AG20443 (cell line): ENCODE measurements at regions not wholly inside any gene's neighbourhood (a gene's known extent, or its start where the extent isn't known, plus 50 kb on each side); places are given as distances from the start of the nearest gene placed in this dataset.

Source experiments
- DNase-seq: peaks from one replicate; pipeline ENCODE4 v3.0.0; 2012; ENCODE audit warnings: low spot score, mixed read lengths

- no peak for DNase-seq
Measured at GRCh38 chr13:103799028-103799427, 732.8 kb upstream of the SLC10A2 start.

- DNase-seq, result no peak
Measured at GRCh38 chr13:103795892-103796478, 729.8 kb upstream of the SLC10A2 start.

- DNase-seq, result no peak
Measured at GRCh38 chr13:103794526-103794925, 728.3 kb upstream of the SLC10A2 start.

GRCh38 chr13:103788061-103788652 is 721.9 kb upstream of the SLC10A2 start:
- DNase-seq, result no peak

GRCh38 chr13:103772576-103772975 is 706.4 kb upstream of the SLC10A2 start:
- DNase-seq, result no peak

- DNase-seq, result no peak
Measured at GRCh38 chr13:103762523-103762922, 696.3 kb upstream of the SLC10A2 start.

- no peak for DNase-seq
Measured at GRCh38 chr13:103759361-103759760, 693.1 kb upstream of the SLC10A2 start.

GRCh38 chr13:103758222-103758621 is 692.0 kb upstream of the SLC10A2 start:
- no peak for DNase-seq

GRCh38 chr13:103757361-103757760 is 691.1 kb upstream of the SLC10A2 start:
- no peak for DNase-seq

- no peak for DNase-seq
Measured at GRCh38 chr13:103754783-103755182, 688.6 kb upstream of the SLC10A2 start.

GRCh38 chr13:103734837-103735236 is 668.6 kb upstream of the SLC10A2 start:
- DNase-seq, result no peak

GRCh38 chr13:103731959-103732358 is 665.7 kb upstream of the SLC10A2 start:
- no peak for DNase-seq

- DNase-seq, result no peak
Measured at GRCh38 chr13:103730407-103730806, 664.2 kb upstream of the SLC10A2 start.

- no peak for DNase-seq
Measured at GRCh38 chr13:103726808-103727207, 660.6 kb upstream of the SLC10A2 start.

GRCh38 chr13:103716718-103717117 is 650.5 kb upstream of the SLC10A2 start:
- no peak for DNase-seq

- no peak for DNase-seq
Measured at GRCh38 chr13:103715335-103715734, 649.1 kb upstream of the SLC10A2 start.

GRCh38 chr13:103703246-103703645 is 637.0 kb upstream of the SLC10A2 start:
- DNase-seq, result no peak

GRCh38 chr13:103698000-103698399 is 631.8 kb upstream of the SLC10A2 start:
- no peak for DNase-seq

GRCh38 chr13:103695320-103695719 is 629.1 kb upstream of the SLC10A2 start:
- DNase-seq, result no peak

- no peak for DNase-seq
Measured at GRCh38 chr13:103694471-103694870, 628.3 kb upstream of the SLC10A2 start.

GRCh38 chr13:103694033-103694432 is 627.8 kb upstream of the SLC10A2 start:
- no peak for DNase-seq

GRCh38 chr13:103692442-103692841 is 626.2 kb upstream of the SLC10A2 start:
- DNase-seq, result no peak

- no peak for DNase-seq
Measured at GRCh38 chr13:103676329-103676728, 610.1 kb upstream of the SLC10A2 start.

GRCh38 chr13:103671547-103671946 is 605.3 kb upstream of the SLC10A2 start:
- DNase-seq, result no peak
